Right lung (tissue), 2 donors: ENCODE measurements at regions not wholly inside any gene's neighbourhood (a gene's known extent, or its start where the extent isn't known, plus 50 kb on each side); places are given as distances from the start of the nearest gene placed in this dataset.
"Not testable (repeated sequence)": the region's sequence is repeated elsewhere in the genome, so short reads cannot be mapped to it uniquely, and the experiment has no call there.

Experiments used
- DNase-seq, 2 donors: peaks; one replicate each; pipeline ENCODE4 v3.0.0-alpha.2; 2013

GRCh38 chr4:106594291-106594952 lies 225.8 kb upstream of the GIMD1 start:
- no peak for DNase-seq

GRCh38 chr4:106588891-106589290 lies 220.3 kb upstream of the GIMD1 start:
- no peak for DNase-seq

- DNase-seq: no peak
Measured at GRCh38 chr4:106587558-106587957, 219.0 kb upstream of the GIMD1 start.

GRCh38 chr4:106585915-106586349 lies 217.4 kb upstream of the GIMD1 start:
- no peak for DNase-seq

- DNase-seq: no peak
Measured at GRCh38 chr4:106584337-106584989, 215.9 kb upstream of the GIMD1 start.

GRCh38 chr4:106583567-106583966 lies 215.0 kb upstream of the GIMD1 start:
- DNase-seq: no peak

GRCh38 chr4:106583108-106583507 lies 214.5 kb upstream of the GIMD1 start:
- no peak for DNase-seq

- DNase-seq: no peak
Measured at GRCh38 chr4:106582103-106582502, 213.5 kb upstream of the GIMD1 start.

GRCh38 chr4:106579236-106579635 lies 210.7 kb upstream of the GIMD1 start:
- DNase-seq: no peak

GRCh38 chr4:106569146-106570031 lies 200.8 kb upstream of the GIMD1 start:
- no peak for DNase-seq

- no peak for DNase-seq
Measured at GRCh38 chr4:106565727-106566126, 197.1 kb upstream of the GIMD1 start.

- DNase-seq: not testable (repeated sequence)
Measured at GRCh38 chr4:106563637-106564036, 195.1 kb upstream of the GIMD1 start.

GRCh38 chr4:106551724-106552123 lies 183.1 kb upstream of the GIMD1 start:
- no peak for DNase-seq

GRCh38 chr4:106548446-106549044 lies 180.0 kb upstream of the GIMD1 start:
- DNase-seq: no peak

GRCh38 chr4:106546370-106546769 lies 177.8 kb upstream of the GIMD1 start:
- no peak for DNase-seq

- not testable (repeated sequence) for DNase-seq
Measured at GRCh38 chr4:106542609-106543008, 174.0 kb upstream of the GIMD1 start.

GRCh38 chr4:106541253-106541652 lies 172.7 kb upstream of the GIMD1 start:
- DNase-seq: no peak

GRCh38 chr4:106530821-106531220 lies 162.2 kb upstream of the GIMD1 start:
- DNase-seq: no peak

GRCh38 chr4:106530024-106530361 lies 161.4 kb upstream of the GIMD1 start:
- DNase-seq: no peak

- no peak for DNase-seq
Measured at GRCh38 chr4:106529348-106530023, 160.9 kb upstream of the GIMD1 start.

GRCh38 chr4:106527316-106527715 lies 158.7 kb upstream of the GIMD1 start:
- no peak for DNase-seq

- not testable (repeated sequence) for DNase-seq
Measured at GRCh38 chr4:106525425-106525824, 156.8 kb upstream of the GIMD1 start.
